ENCODE measurements at regions not wholly inside any gene's neighbourhood (a gene's known extent, or its start where the extent isn't known, plus 50 kb on each side); places are given as distances from the start of the nearest gene placed in this dataset.

DNA sequence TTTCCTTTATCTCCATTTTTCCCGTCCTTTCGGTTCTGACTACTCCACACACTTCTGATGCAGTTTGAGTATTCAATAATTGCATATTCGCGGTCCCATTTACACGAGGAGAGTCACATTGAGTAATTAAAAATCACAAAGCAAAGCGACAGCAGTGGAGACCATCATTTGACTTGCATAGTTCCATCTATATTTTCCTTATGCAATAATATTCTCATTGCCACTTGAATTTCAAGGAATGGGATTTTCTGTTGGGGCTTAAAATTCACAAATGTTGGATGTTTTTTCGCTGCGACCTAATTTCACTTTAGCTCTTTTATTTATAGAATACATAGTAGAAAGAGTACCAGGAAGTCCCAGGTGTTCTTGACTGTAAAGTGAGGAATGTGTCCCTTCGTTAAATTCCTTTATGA is 186.8 kb downstream of the ZEB2 start:
- FAIRE-seq: no peak

DNA sequence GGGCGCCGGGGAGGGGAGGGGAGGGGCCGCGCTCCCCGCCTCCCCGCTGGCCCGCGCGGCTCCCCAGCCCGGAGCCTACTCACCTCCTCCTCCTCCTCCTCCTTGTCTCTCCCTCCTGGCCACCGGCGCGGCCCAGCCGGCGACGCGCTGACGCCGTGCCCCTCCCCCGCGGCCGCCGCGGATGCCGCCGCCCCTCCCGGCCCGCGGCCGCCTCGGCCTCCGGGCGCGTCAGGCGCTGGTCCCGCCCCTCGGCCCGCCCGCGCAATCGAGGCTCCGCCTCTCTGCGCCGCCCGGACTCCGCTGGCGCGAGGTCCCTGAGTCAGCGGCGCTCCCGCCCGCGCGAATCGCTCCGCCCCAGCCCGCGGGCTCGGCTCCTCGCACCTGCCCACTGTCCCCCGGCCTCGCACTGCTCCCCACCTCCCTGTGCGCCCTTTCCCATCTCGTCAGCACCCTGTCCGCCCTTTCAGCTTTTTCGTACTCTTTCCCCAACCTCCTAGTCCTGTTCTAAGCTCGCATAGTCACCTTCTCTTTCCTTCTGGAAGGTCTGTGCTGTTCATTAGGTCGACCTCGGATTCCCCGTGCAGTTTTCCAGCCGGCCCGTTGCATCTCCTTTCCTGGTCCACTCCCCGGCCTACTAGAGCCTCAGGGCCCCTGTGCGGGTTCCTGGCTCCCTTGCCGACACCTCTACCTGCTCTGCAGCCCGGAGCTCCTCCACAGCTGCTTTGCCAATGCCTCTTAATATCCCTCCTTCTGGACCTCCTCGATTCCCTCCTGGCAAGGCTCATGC is 187.4 kb downstream of the ZEB2 start:
- FAIRE-seq: no peak

- FAIRE-seq: no peak
These were observed 188.1 kb downstream of the ZEB2 start for GRCh38 chr2:144331674-144332355.

GRCh38 chr2:144330951-144331673 is 188.8 kb downstream of the ZEB2 start:
- no peak for FAIRE-seq

GRCh38 chr2:144329472-144329871 is 190.4 kb downstream of the ZEB2 start:
- FAIRE-seq: no peak

GRCh38 chr2:144328938-144329337 is 191.0 kb downstream of the ZEB2 start:
- FAIRE-seq: no peak

DNA sequence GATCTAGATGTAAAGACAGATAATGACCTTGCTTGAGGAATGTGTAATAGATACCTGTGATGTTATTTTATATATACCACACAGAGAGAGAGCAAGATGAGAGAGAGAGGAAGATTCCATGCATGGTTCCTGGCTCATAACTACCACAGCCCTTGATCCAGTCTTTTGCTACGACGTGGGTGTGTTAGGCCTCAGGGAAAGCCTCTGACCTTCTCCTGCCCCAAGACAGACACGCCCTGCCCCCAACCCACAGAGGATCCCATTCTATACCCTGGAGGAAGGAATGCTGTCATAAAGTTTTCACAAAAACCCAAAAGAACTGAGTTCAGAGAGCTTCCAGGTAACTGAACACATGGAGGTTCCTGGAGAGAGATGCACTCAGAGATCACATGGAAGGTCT is 193.1 kb downstream of the ZEB2 start:
- FAIRE-seq: no peak

DNA sequence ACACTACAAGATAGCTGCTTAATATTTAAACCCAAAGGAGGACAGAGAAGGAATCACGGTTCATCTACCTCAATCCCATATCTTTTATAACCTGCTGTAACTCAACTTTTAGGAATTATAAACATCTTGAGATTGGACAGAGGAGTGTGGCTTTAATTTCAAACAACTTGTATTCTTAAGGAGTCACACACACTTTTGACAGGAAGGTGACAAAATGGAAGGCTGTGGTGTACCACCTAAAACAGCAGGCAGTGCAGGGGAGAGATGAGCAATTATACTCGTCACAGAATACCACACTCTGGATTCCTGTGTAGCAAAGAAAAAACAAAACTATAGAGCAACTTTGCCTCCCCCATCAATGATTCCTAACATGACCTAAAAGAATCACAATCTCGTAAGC is 194.8 kb downstream of the ZEB2 start:
- no peak for FAIRE-seq

DNA sequence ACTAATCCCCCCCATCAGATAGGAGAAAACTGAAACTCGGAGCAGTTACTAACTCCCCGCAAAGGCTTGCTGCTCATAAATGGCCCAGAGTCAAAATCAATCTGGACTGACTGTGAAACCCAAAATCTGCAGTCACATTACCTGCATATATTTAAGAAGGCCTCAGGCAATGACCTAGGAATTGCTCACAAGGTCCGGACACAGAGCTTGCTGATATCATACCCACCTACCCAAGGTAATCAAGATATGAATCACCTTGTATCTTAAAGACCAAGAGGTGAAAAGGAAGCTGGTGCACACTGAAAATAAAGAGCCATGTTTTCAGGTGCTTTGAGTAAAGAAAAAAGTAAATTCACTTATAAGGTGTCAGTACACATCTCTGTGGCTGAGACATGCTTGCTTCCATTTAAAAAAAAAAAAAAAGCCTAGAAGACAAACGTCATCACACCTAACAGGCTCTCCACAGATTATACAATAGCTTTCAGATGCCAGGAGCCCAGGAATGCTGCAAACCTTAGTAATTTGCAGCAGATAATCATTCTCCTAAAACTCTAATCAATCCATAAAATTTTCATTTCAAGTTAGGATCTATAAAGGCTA is 195.4 kb downstream of the ZEB2 start:
- FAIRE-seq: no peak

GRCh38 chr2:144323946-144324345 is 196.0 kb downstream of the ZEB2 start:
- no peak for FAIRE-seq

- peak; percentile 41 for FAIRE-seq
These were observed 197.5 kb downstream of the ZEB2 start for GRCh38 chr2:144322379-144322778.

DNA sequence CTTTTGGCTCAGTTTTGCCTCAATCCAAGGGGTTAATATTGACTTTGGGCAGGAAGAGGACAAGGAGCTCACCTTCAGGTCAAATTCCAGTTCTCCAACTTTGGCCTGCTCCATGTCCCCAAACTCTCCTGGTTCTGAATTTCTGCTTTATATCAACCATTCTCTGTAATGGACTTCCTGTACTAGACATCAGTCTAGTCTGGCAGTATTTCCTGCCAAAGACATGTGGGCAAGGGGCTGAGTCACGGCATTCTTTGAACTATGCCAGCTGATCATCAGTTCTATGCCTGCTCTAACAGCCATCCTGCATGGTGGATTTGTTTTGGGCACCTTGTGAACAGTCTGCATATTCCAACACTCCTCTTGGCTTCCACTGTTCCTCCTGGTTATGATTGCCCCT is 199.4 kb downstream of the ZEB2 start:
- FAIRE-seq: no peak

- no peak for FAIRE-seq
These were observed 202.7 kb downstream of the ZEB2 start for GRCh38 chr2:144317071-144317738.

DNA sequence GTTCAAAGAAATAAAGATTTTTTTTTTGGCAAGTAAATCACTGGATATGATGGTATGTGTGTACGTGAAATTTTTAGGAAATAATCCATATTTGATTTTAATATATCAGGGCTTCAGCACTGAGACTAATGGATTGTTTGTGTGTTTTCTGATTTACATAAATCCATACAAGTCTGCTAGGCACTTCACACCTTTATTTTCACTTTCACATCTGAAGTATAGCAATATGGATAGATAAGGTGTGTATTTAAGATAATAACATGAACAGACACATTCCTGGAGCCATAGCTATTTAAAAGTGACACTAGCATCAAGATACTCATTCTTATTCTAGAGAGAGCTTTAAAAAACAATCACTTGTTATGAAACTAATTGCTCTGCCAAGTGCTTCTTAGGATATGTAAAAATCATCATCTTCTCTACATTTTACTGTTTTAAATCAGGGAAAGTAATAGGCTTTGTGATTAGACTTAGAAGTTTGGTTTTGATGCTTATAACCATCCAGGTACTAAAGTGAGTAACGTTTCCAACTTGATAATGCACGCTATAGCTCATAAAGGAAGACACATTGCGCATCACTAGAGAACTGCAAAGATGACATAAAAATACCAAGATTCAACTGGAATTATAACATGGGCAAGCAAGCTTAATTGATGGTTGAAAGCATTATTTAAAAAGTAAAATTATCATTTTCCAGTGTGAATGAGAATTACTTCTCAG is 208.9 kb downstream of the ZEB2 start:
- FAIRE-seq: no peak

DNA sequence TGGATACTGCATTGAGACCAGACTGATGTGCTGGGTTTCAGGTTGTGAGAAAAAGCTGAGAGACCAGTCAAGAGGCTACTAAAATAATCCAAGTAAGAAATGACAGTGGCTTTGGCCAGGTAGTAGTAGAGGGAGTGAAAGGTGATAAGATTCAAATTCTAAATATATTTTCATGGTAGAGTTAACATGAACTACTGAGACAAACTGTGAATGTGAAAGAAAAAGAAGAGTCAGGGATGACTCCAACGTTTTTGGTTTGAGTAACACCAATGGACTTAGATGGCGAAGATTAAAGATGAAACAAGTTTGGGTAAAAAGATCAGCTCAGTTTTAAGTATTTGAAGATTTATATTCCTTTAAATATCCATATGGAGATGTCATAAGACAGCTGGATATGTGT is 209.4 kb downstream of the ZEB2 start:
- FAIRE-seq: no peak

GRCh38 chr2:144307711-144308110 is 212.2 kb downstream of the ZEB2 start:
- no peak for FAIRE-seq

- FAIRE-seq: no peak
These were observed 215.7 kb downstream of the ZEB2 start for GRCh38 chr2:144304202-144304601.

GRCh38 chr2:144300632-144301031 is 219.3 kb downstream of the ZEB2 start:
- FAIRE-seq: no peak

DNA sequence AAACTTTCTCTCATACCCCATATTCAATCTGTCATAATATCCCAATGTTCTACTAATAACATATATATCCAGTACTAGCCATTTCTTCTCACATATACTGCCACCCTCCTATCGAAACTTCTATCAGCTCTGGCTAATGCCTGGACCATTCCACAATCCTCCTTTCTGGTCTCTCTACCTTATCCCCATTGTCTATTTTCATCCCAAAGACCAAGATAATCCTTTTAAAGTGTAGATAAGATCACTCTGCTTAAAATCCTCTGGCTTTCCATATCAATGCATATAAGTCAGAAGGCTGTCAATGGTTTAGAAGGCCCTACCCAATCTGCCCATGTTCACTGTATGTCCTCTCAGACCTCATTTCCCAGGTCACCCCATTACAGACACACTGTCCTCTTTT is 229.6 kb downstream of the ZEB2 start:
- no peak for FAIRE-seq

GRCh38 chr2:144288438-144288837 is 231.5 kb downstream of the ZEB2 start:
- FAIRE-seq: no peak

GRCh38 chr2:144285324-144285723 is 234.6 kb downstream of the ZEB2 start:
- no peak for FAIRE-seq

GRCh38 chr2:144281476-144281875 is 238.4 kb downstream of the ZEB2 start:
- FAIRE-seq: no peak

All from A204.1 (cell line).